ENCODE measurements at regions not wholly inside any gene's neighbourhood (a gene's known extent, or its start where the extent isn't known, plus 50 kb on each side); places are given as distances from the start of the nearest gene placed in this dataset.
A peak's percentile ranks its signal among the peaks of the same experiment; 100 is the strongest.

DNA sequence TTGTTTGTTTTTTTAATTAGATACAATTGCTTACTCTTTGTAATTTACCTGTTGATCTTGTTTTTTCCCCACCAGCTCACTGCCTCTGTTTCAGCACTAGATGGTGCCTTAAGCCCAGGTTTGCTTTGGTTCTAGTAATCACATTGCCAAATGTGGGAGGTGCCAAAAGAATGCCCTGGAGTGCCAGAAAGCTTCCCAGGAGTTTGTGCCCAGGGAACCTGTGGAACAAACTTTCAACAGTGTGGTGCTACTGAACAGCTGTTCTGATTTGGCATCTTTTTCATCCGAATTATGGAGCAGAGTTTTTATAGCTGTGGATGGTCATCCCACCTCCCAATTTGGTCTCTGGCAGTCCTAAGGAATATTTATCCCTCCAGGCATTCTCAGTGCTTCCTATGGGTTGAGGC, 1000.7 kb downstream of the STIM2 start:
- no peaks in the 10 kb centered on the region; the same call in 2 of the 3 replicates for H3K9me3 Mint-ChIP-seq
- peak; percentile 96 for ATAC-seq
- Histone ChIP-seq H3K36me3 (ENCODE audit: insufficient read depth) (no peaks in the 10 kb centered on the region), H3K79me2 (replicated peaks; ENCODE audit: insufficient read depth) (no peaks in the 10 kb centered on the region), H3K27me3 (ENCODE audit: insufficient read depth) (no peaks in the 10 kb centered on the region), H2AFZ (peak overlapping the region; percentile 6; the same call in 1 of the 2 replicates), H3F3A (replicated peaks; ENCODE audit: low read depth) (no peaks in the 10 kb centered on the region), H3K27ac (ENCODE audit: low read depth) (no peak overlapping the region), H3K4me2 (no peak overlapping the region), H4K20me1 (replicated peaks; ENCODE audit: insufficient read depth) (no peaks in the 10 kb centered on the region), H3K4me3 (no peak overlapping the region), H3K9me2 (ENCODE audit: insufficient read depth) (no peaks in the 10 kb centered on the region), H3K4me1 (ENCODE audit: insufficient read depth) (no peaks in the 10 kb centered on the region)
- peak; percentile 89 for DNase-seq (ENCODE audit: low spot score)
- H3K27me3 Mint-ChIP-seq (ENCODE audit: insufficient read depth, low read depth, poor library complexity) = no peaks in the 10 kb centered on the region
- no peaks in the 10 kb centered on the region for H3K36me3 Mint-ChIP-seq (ENCODE audit: low read depth)
- no peak overlapping the region for H3K4me3 Mint-ChIP-seq
- H3K4me1 Mint-ChIP-seq = no peaks in the 10 kb centered on the region
- 0 out of 2 replicates have a peak overlapping the region, but pooled peaks have one; percentile 28 for H3K27ac Mint-ChIP-seq
- TF ChIP-seq, protein P1, sequence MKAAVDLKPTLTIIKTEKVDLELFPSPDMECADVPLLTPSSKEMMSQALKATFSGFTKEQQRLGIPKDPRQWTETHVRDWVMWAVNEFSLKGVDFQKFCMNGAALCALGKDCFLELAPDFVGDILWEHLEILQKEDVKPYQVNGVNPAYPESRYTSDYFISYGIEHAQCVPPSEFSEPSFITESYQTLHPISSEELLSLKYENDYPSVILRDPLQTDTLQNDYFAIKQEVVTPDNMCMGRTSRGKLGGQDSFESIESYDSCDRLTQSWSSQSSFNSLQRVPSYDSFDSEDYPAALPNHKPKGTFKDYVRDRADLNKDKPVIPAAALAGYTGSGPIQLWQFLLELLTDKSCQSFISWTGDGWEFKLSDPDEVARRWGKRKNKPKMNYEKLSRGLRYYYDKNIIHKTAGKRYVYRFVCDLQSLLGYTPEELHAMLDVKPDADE (IDR thresholded peaks at IDR 0.05) = no peak
- TF ChIP-seq, protein P2, sequence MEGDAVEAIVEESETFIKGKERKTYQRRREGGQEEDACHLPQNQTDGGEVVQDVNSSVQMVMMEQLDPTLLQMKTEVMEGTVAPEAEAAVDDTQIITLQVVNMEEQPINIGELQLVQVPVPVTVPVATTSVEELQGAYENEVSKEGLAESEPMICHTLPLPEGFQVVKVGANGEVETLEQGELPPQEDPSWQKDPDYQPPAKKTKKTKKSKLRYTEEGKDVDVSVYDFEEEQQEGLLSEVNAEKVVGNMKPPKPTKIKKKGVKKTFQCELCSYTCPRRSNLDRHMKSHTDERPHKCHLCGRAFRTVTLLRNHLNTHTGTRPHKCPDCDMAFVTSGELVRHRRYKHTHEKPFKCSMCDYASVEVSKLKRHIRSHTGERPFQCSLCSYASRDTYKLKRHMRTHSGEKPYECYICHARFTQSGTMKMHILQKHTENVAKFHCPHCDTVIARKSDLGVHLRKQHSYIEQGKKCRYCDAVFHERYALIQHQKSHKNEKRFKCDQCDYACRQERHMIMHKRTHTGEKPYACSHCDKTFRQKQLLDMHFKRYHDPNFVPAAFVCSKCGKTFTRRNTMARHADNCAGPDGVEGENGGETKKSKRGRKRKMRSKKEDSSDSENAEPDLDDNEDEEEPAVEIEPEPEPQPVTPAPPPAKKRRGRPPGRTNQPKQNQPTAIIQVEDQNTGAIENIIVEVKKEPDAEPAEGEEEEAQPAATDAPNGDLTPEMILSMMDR (conservative IDR thresholded peaks at IDR 0.05; ENCODE audit: low read depth in 2 of 2) = peak; percentile 90 to 94

DNA sequence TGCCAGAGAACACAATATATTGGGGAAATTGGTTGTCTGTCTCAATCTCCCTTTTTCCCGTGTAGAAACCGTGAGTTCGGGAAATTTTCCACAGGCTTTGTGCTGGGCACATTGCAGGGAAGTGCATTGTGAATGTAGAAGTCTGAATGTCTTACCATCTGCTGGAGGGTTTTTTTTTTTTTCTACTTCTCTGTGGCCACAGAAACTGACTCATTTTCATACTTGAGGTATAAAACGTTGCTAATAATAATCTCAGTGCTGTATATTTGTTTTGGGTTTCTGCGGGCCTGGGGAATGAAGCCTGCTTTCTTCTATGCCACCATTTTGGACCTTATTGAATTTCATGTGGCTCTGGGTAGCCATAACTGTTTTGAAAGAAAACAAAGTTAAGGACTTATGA, 1001.2 kb downstream of the STIM2 start:
- Histone ChIP-seq H3F3A (replicated peaks; ENCODE audit: low read depth) (no peaks in the 10 kb centered on the region), H3K27me3 (ENCODE audit: insufficient read depth) (no peaks in the 10 kb centered on the region), H3K36me3 (ENCODE audit: insufficient read depth) (no peaks in the 10 kb centered on the region), H3K4me3 (no peak overlapping the region), H3K27ac (ENCODE audit: low read depth) (no peak overlapping the region), H3K9me2 (ENCODE audit: insufficient read depth) (no peaks in the 10 kb centered on the region), H3K79me2 (replicated peaks; ENCODE audit: insufficient read depth) (no peaks in the 10 kb centered on the region), H2AFZ (peak overlapping the region; percentile 6; the same call in 1 of the 2 replicates), H3K4me1 (ENCODE audit: insufficient read depth) (no peaks in the 10 kb centered on the region), H3K4me2 (no peak overlapping the region), H4K20me1 (replicated peaks; ENCODE audit: insufficient read depth) (no peaks in the 10 kb centered on the region)
- Mint-ChIP-seq H3K27ac (no peak overlapping the region), H3K4me1 (no peaks in the 10 kb centered on the region), H3K4me3 (no peak overlapping the region), H3K27me3 (ENCODE audit: insufficient read depth, low read depth, poor library complexity) (no peaks in the 10 kb centered on the region), H3K9me3 (no peaks in the 10 kb centered on the region; the same call in 2 of the 3 replicates), H3K36me3 (ENCODE audit: low read depth) (no peaks in the 10 kb centered on the region)
- no peak for DNase-seq (ENCODE audit: low spot score)
- no peak for ATAC-seq
- TF ChIP-seq EZH2 (IDR thresholded peaks at IDR 0.05; ENCODE audit: low read depth, unreplicated experiment) (no peak), ZNF331 (CRISPR knock-in tag; IDR thresholded peaks at IDR 0.05; ENCODE audit: low read depth) (no peak), NANOG (IDR thresholded peaks at IDR 0.05; ENCODE audit: borderline replicate concordance) (no peak), ZNF114 (CRISPR knock-in tag; IDR thresholded peaks at IDR 0.05) (no peak), JUNB (IDR thresholded peaks at IDR 0.05; ENCODE audit: unreplicated experiment) (no peak), POLR2AphosphoS5 (IDR thresholded peaks at IDR 0.05; ENCODE audit: low read depth) (no peak), CREB1 (CRISPR knock-in tag; IDR thresholded peaks at IDR 0.05; ENCODE audit: low read depth) (no peak), STAT1 (IDR thresholded peaks at IDR 0.05; ENCODE audit: unreplicated experiment) (no peak), EZH2phosphoT487 (IDR thresholded peaks at IDR 0.05; ENCODE audit: unreplicated experiment) (no peak)
- TF ChIP-seq, protein P3, sequence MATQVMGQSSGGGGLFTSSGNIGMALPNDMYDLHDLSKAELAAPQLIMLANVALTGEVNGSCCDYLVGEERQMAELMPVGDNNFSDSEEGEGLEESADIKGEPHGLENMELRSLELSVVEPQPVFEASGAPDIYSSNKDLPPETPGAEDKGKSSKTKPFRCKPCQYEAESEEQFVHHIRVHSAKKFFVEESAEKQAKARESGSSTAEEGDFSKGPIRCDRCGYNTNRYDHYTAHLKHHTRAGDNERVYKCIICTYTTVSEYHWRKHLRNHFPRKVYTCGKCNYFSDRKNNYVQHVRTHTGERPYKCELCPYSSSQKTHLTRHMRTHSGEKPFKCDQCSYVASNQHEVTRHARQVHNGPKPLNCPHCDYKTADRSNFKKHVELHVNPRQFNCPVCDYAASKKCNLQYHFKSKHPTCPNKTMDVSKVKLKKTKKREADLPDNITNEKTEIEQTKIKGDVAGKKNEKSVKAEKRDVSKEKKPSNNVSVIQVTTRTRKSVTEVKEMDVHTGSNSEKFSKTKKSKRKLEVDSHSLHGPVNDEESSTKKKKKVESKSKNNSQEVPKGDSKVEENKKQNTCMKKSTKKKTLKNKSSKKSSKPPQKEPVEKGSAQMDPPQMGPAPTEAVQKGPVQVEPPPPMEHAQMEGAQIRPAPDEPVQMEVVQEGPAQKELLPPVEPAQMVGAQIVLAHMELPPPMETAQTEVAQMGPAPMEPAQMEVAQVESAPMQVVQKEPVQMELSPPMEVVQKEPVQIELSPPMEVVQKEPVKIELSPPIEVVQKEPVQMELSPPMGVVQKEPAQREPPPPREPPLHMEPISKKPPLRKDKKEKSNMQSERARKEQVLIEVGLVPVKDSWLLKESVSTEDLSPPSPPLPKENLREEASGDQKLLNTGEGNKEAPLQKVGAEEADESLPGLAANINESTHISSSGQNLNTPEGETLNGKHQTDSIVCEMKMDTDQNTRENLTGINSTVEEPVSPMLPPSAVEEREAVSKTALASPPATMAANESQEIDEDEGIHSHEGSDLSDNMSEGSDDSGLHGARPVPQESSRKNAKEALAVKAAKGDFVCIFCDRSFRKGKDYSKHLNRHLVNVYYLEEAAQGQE (IDR thresholded peaks at IDR 0.05; ENCODE audit: unreplicated experiment) = no peak
- TF ChIP-seq, protein P1 (IDR thresholded peaks at IDR 0.05) = no peak
- TF ChIP-seq, protein P2 (conservative IDR thresholded peaks at IDR 0.05; ENCODE audit: low read depth in 2 of 2) = no peak
